GM19043 (cell line): ENCODE measurements at regions not wholly inside any gene's neighbourhood (a gene's known extent, or its start where the extent isn't known, plus 50 kb on each side); places are given as distances from the start of the nearest gene placed in this dataset.
"Not testable (repeated sequence)": the region's sequence is repeated elsewhere in the genome, so short reads cannot be mapped to it uniquely, and the experiment has no call there.

Source experiments
- ATAC-seq: cut with Tn5 transposase; IDR thresholded peaks from one replicate; pipeline ENCODE4 v1.9.1; 2021; ENCODE audit warnings: low read depth; ENCODE audit not compliant: unreplicated experiment

- not testable (repeated sequence) for ATAC-seq
These were observed 146.9 kb upstream of the APOOL start for GRCh38 chrX:84856791-84857190.

- ATAC-seq: not testable (repeated sequence)
These were observed 144.9 kb upstream of the APOOL start for GRCh38 chrX:84858771-84859170.

DNA sequence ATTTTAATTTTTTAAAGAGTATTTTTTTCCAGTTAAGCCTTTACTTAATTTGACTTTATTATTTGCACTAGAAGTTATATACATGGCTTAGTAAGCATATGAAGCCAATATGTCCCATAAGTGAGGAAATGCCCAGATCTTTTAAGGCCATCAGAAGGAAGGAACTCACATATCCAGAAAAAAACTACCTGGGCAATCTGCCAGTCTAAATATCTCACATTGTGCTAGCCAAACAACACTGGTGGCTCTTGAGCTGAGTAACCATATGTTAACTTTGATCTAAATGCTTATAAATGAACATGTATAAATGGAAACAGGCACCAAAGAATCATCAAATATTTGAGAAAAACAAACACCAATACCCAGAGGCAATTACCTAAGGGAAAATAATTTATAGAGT lies 138.6 kb upstream of the APOOL start:
- ATAC-seq: no peak

DNA sequence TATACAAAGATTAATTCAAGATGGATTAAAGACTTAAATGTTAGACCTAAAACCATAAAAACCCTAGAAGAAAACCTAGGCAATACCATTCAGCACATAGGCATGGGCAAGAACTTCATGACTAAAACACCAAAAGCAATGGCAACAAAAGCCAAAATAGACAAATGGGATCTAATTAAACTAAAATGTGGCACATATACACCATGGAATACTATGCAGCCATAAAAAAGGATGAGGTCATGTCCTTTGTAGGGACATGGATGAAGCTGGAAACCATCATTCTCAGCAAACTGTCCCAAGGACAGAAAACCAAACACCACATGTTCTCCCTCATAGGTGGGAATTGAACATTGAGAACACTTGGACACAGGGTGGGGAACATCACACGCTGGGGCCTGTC lies 133.4 kb upstream of the APOOL start:
- not testable (repeated sequence) for ATAC-seq

- ATAC-seq: not testable (repeated sequence)
These were observed 131.4 kb upstream of the APOOL start for GRCh38 chrX:84872160-84872771.

DNA sequence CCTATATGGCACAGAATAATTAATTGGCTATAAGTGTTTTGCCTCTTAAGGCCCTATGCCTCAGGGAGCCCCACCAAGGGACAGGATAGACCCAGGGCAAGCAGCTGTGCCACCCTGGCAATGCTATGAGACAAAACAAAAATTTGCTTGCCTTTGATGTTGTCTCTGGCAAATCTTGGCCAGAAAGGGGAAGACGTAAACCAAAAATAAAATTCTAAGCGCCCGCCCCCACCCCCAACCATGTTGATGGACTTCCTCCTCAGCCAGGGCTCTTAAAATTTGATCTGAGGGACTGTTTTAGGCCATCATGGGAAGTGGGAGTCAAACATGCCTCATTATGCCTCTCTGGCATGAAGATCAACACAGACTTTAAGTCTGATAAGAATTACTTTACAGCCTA lies 130.5 kb upstream of the APOOL start:
- ATAC-seq: no peak

DNA sequence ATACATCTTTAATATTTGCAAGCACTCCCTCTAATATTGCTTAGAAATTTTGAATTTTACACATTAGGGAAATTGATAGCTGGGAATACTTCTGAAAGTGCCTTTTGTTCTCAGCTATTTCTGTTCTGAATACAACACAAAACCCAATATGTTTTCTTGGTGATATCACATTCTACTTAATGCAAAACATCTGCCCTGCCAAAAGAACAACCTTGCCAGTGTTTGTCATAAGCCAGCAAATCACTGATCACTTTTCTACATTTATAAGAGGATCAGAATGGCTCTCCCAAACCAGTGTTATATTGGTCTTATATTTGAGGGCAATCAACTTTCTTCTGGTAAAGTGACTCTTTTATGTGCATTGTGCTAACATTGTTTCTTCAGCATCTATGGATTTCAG lies 126.8 kb upstream of the APOOL start:
- ATAC-seq: no peak

GRCh38 chrX:84893897-84894296 lies 109.8 kb upstream of the APOOL start:
- no peak for ATAC-seq

DNA sequence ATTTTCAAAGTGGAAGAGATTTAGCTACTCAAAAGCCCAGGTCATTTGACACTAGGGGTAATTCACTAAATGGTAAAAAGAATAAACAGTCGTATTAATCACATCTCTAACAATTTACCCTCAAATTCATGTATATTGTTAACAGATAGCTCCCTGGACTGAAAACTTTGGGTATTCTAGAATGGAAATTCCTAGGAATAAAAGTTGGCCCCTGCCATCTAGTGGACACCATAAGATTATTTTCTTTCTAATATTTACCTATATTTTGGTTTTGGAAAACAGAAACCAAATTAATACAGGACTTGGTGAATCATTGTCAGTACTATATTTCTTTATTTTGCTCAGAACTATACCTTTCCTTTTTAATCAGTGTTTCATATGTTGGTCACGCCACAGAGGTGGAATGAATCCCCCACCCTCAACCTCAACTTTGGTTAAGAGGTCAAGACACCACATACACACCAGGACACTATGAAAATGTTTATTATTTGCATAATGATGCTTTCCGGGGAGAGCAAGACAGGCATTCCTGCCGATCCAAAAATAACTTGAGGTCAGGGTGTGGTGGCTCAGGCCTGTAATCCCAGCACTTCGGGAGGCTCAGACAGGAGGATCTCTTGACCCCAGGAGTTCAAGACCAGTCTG lies 96.2 kb upstream of the APOOL start:
- no peak for ATAC-seq

DNA sequence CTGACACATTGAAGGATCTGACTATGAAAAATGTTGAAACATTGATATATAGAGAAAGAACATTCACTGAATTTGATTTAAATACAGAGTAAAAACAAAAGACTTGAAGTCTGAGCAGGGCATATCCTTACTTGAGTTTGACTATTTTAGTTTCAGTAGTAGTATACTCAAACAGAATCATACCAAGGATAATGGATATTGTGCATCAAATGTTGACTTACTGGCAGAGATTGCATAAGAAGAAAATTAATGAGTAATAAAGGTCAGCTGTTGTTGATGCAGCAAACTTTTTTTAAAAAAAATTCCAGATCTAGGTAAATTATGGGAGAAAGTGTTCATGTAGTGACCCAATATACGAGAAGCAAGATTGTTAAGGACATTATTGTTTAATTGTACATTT lies 94.5 kb upstream of the APOOL start:
- no peak for ATAC-seq

DNA sequence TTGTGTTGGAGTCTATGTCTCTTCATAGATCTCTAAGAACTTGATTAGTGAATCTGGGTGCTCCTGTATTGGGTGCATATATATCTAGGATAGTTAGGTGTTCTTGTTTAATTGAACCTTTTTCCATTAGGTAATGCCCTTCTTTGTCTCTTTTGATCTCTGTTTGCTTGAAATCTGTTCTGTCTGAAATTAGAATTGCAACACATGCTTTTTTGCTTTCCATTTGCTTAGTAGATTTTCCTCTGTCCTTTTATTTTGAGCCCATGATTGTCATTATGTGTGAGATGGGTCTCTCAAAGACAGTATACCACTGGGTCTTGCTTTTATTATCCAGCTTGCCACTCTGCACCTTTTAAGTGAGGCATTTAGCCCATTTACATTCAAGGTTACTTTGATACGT lies 79.1 kb upstream of the APOOL start:
- ATAC-seq: no peak

GRCh38 chrX:84932814-84933213 lies 70.9 kb upstream of the APOOL start:
- no peak for ATAC-seq

GRCh38 chrX:84933956-84934556 lies 69.6 kb upstream of the APOOL start:
- no peak for ATAC-seq
